ENCODE measurements at regions not wholly inside any gene's neighbourhood (a gene's known extent, or its start where the extent isn't known, plus 50 kb on each side); places are given as distances from the start of the nearest gene placed in this dataset.

DNA sequence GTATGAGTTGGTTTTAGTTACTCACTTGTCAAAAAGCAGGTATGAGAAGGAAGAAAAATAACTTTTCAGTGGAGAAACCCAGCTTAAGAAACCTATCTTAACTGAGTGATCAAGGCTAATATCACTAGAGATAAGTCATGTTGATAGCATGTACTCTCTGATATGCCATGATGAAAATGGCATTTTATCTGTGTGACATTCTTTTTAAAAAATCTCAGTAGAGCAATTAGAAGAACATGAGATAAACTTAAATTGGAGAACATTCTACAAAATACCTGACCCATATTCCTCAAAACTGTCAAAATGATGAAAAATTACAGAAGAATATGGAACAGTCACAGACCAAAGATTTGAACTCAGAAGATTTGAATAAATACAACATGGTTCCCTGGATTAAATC, 912.4 kb upstream of the ATXN7L3B start:
- Histone ChIP-seq H3F3A (ENCODE audit: insufficient read depth, low read depth) (no peaks in the 10 kb centered on the region), H3K4me3 (no peak overlapping the region), H3K4me2 (no peak overlapping the region), H3K27ac (no peak overlapping the region), H3K36me3 (ENCODE audit: low read depth) (no peaks in the 10 kb centered on the region), H3K4me1 (replicated peaks; ENCODE audit: insufficient read depth) (no peaks in the 10 kb centered on the region), H3K27me3 (ENCODE audit: insufficient read depth, low read depth) (no peaks in the 10 kb centered on the region), H4K20me1 (ENCODE audit: insufficient read depth) (no peaks in the 10 kb centered on the region), H2AFZ (no peak overlapping the region), H3K79me2 (ENCODE audit: low read depth) (no peaks in the 10 kb centered on the region), H3K9me2 (ENCODE audit: insufficient read depth) (no peaks in the 10 kb centered on the region), H3K9me3 (ENCODE audit: insufficient read depth, low read depth) (no peaks in the 10 kb centered on the region)
- ChIA-PET POLR2A (ENCODE audit: unreplicated experiment) (no interaction called here), CTCF (no interaction called here)
- no TSS peak for BruUV-seq (replicated peaks)
- intact Hi-C loops (cut with micrococcal nuclease; ENCODE audit: unreplicated experiment): no loop called here
- no peak for DNase-seq
- no peak for TF ChIP-seq EZH2 (IDR thresholded peaks at IDR 0.05; ENCODE audit: low read depth)
- TF ChIP-seq, protein P1, sequence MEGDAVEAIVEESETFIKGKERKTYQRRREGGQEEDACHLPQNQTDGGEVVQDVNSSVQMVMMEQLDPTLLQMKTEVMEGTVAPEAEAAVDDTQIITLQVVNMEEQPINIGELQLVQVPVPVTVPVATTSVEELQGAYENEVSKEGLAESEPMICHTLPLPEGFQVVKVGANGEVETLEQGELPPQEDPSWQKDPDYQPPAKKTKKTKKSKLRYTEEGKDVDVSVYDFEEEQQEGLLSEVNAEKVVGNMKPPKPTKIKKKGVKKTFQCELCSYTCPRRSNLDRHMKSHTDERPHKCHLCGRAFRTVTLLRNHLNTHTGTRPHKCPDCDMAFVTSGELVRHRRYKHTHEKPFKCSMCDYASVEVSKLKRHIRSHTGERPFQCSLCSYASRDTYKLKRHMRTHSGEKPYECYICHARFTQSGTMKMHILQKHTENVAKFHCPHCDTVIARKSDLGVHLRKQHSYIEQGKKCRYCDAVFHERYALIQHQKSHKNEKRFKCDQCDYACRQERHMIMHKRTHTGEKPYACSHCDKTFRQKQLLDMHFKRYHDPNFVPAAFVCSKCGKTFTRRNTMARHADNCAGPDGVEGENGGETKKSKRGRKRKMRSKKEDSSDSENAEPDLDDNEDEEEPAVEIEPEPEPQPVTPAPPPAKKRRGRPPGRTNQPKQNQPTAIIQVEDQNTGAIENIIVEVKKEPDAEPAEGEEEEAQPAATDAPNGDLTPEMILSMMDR (conservative IDR thresholded peaks at IDR 0.05): no peak

DNA sequence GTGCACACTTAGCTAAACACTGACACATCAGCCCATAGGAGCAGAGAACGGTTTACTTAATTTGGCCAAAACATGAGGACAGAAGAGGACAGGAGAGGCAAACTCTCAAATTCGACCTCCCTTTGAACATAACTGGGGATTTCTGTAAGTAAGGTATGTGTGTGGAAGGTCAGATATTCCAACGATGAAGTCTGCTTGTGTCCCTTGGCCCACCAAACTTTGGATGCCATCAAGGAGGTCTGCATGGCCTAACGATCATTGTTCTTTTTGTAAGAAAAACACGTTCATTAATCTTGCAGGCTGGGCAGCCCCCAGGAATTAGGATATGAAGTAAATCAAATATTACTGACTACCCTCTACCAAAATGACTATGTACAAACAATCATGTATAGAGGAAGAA, 908.5 kb upstream of the ATXN7L3B start:
- Histone ChIP-seq H3K4me2 (no peak overlapping the region), H2AFZ (no peak overlapping the region), H3F3A (ENCODE audit: insufficient read depth, low read depth) (no peaks in the 10 kb centered on the region), H3K4me3 (no peak overlapping the region), H3K27ac (no peak overlapping the region), H4K20me1 (ENCODE audit: insufficient read depth) (no peaks in the 10 kb centered on the region), H3K4me1 (replicated peaks; ENCODE audit: insufficient read depth) (no peaks in the 10 kb centered on the region), H3K27me3 (ENCODE audit: insufficient read depth, low read depth) (no peaks in the 10 kb centered on the region), H3K36me3 (ENCODE audit: low read depth) (no peaks in the 10 kb centered on the region), H3K9me2 (ENCODE audit: insufficient read depth) (no peaks in the 10 kb centered on the region), H3K79me2 (ENCODE audit: low read depth) (no peaks in the 10 kb centered on the region), H3K9me3 (ENCODE audit: insufficient read depth, low read depth) (no peaks in the 10 kb centered on the region)
- no peak for TF ChIP-seq EZH2 (IDR thresholded peaks at IDR 0.05; ENCODE audit: low read depth)
- TF ChIP-seq, protein P1 (conservative IDR thresholded peaks at IDR 0.05): no peak
- ChIA-PET CTCF (no interaction called here), POLR2A (ENCODE audit: unreplicated experiment) (interaction anchor here (0.6 kb wide), 3 partner anchors 20 to 1946 kb away, joined by 5 to 9 read pairs (median 6); no protein-coding TSS in a partner anchor)
- no TSS peak for BruUV-seq (replicated peaks)
- DNase-seq: no peak
- intact Hi-C loops (cut with micrococcal nuclease; ENCODE audit: unreplicated experiment): no loop called here

DNA sequence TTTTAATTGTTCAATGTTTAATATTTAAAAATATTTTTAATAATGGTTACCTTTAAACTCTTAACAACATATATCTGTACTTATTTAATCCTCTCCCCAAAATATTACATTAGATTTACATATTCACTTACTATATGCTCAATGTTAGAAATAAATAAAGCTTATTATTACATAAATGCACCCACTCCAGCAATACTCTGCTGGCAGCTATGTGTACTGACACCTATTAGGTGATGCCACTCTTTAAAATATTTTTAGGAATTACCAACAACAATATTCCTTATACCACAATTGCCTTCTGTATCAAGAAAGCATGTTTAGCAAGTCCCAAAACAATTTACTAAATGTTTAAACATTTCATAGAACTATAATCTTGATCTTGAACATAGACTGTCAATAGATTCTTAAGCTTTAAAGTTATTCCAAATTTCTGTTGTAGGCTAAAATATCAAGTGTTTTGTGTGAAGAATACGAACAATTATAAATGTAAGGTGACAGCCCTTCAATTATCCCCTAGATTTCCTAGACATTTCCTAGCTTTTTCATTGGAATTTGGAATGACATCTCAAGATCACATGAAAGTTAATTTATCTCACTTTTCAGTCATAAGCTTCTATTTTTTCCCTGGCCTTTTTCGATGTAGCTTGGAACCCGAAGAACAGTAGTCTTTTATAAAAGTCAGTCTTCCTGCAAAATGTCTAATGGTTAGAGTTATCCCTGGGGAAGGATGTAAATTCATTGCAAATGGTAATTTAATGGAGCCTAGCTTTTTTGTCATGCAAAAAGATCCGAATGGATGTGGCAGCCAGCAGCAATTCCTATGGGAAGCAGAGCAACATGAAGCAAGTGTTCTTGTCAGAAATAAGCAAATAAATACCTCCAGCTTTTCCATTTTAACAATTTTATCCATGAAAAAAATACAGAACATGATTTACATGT, 907.5 kb upstream of the ATXN7L3B start:
- DNase-seq: no peak
- H3K9me2 ChIP-seq (ENCODE audit: insufficient read depth): no peaks in the 10 kb centered on the region
- no peaks in the 10 kb centered on the region for H4K20me1 ChIP-seq (ENCODE audit: insufficient read depth)
- no peaks in the 10 kb centered on the region for H3K4me1 ChIP-seq (replicated peaks; ENCODE audit: insufficient read depth)
- H2AFZ ChIP-seq: no peak overlapping the region
- H3K27me3 ChIP-seq (ENCODE audit: insufficient read depth, low read depth): no peaks in the 10 kb centered on the region
- POLR2A ChIA-PET (ENCODE audit: unreplicated experiment): interaction anchor here (0.6 kb wide), 1 partner anchor 57 kb away, joined by 6 read pairs; no protein-coding TSS in a partner anchor
- BruUV-seq (replicated peaks): no TSS peak
- H3K9me3 ChIP-seq (ENCODE audit: insufficient read depth, low read depth): no peaks in the 10 kb centered on the region
- no peaks in the 10 kb centered on the region for H3F3A ChIP-seq (ENCODE audit: insufficient read depth, low read depth)
- intact Hi-C loops (cut with micrococcal nuclease; ENCODE audit: unreplicated experiment): no loop called here
- H3K27ac ChIP-seq: no peak overlapping the region
- H3K4me2 ChIP-seq: no peak overlapping the region
- no peaks in the 10 kb centered on the region for H3K79me2 ChIP-seq (ENCODE audit: low read depth)
- no peak overlapping the region for H3K4me3 ChIP-seq
- CTCF ChIA-PET: no interaction called here
- no peaks in the 10 kb centered on the region for H3K36me3 ChIP-seq (ENCODE audit: low read depth)
- TF ChIP-seq, protein P1 (conservative IDR thresholded peaks at IDR 0.05): 0 out of 2 replicates have a peak, but pooled peaks have one; percentile 23
- no peak for TF ChIP-seq EZH2 (IDR thresholded peaks at IDR 0.05; ENCODE audit: low read depth)
